ENCODE measurements at regions not wholly inside any gene's neighbourhood (a gene's known extent, or its start where the extent isn't known, plus 50 kb on each side); places are given as distances from the start of the nearest gene placed in this dataset.

- Histone ChIP-seq H3K36me3 (replicated peaks; ENCODE audit: insufficient read depth, low read length) (no peaks in the 10 kb centered on the region), H3K9ac (ENCODE audit: low read length) (no peak overlapping the region), H3K79me2 (ENCODE audit: low read length) (no peaks in the 10 kb centered on the region), H3K27ac (ENCODE audit: low read length) (no peak overlapping the region), H3K9me2 (replicated peaks; ENCODE audit: insufficient read depth, low read length) (no peaks in the 10 kb centered on the region), H3F3A (ENCODE audit: insufficient read depth, low read length) (no peaks in the 10 kb centered on the region), H3K27me3 (replicated peaks; ENCODE audit: insufficient read depth, low read length) (no peaks in the 10 kb centered on the region), H3K9me3 (replicated peaks; ENCODE audit: insufficient read depth, low read length) (no peaks in the 10 kb centered on the region), H2AFZ (ENCODE audit: low read length) (no peak overlapping the region), H3K4me3 (ENCODE audit: low read length) (no peak overlapping the region), H4K20me1 (ENCODE audit: insufficient read depth, low read length) (no peaks in the 10 kb centered on the region), H3K4me1 (ENCODE audit: low read length) (no peaks in the 10 kb centered on the region), H3K4me2 (ENCODE audit: low read depth, low read length) (no peak overlapping the region)
- TF ChIP-seq CTCF (IDR thresholded peaks at IDR 0.05; ENCODE audit: low read length): no peak
- TF ChIP-seq EZH2 (optimal IDR thresholded peaks at IDR 0.05; ENCODE audit: low read depth, low read length): no peak
- TF ChIP-seq EZH2phosphoT487 (IDR thresholded peaks at IDR 0.05; ENCODE audit: low read length): no peak
- no peak for DNase-seq
These were observed 507.6 kb downstream of the SUCLG1 start for GRCh38 chr2:83951378-83951947.

GRCh38 chr2:83949361-83949760, 509.7 kb downstream of the SUCLG1 start:
- no peak for DNase-seq
- Histone ChIP-seq H3K9me3 (replicated peaks; ENCODE audit: insufficient read depth, low read length) (no peaks in the 10 kb centered on the region), H2AFZ (ENCODE audit: low read length) (no peak overlapping the region), H3K27me3 (replicated peaks; ENCODE audit: insufficient read depth, low read length) (no peaks in the 10 kb centered on the region), H3K79me2 (ENCODE audit: low read length) (no peaks in the 10 kb centered on the region), H3K4me3 (ENCODE audit: low read length) (no peak overlapping the region), H4K20me1 (ENCODE audit: insufficient read depth, low read length) (no peaks in the 10 kb centered on the region), H3K36me3 (replicated peaks; ENCODE audit: insufficient read depth, low read length) (no peaks in the 10 kb centered on the region), H3K9ac (ENCODE audit: low read length) (no peak overlapping the region), H3K9me2 (replicated peaks; ENCODE audit: insufficient read depth, low read length) (no peaks in the 10 kb centered on the region), H3K4me2 (ENCODE audit: low read depth, low read length) (no peak overlapping the region), H3F3A (ENCODE audit: insufficient read depth, low read length) (no peaks in the 10 kb centered on the region), H3K27ac (ENCODE audit: low read length) (no peak overlapping the region), H3K4me1 (ENCODE audit: low read length) (no peaks in the 10 kb centered on the region)
- TF ChIP-seq CTCF (IDR thresholded peaks at IDR 0.05; ENCODE audit: low read length) (no peak), EZH2 (optimal IDR thresholded peaks at IDR 0.05; ENCODE audit: low read depth, low read length) (no peak), EZH2phosphoT487 (IDR thresholded peaks at IDR 0.05; ENCODE audit: low read length) (no peak)

- Histone ChIP-seq H3K9ac (ENCODE audit: low read length) (no peak overlapping the region), H3K4me2 (ENCODE audit: low read depth, low read length) (no peak overlapping the region), H3K79me2 (ENCODE audit: low read length) (no peaks in the 10 kb centered on the region)
These were observed 514.9 kb downstream of the SUCLG1 start for GRCh38 chr2:83944191-83944590.

More at GRCh38 chr2:83944191-83944590, 514.9 kb downstream of the SUCLG1 start:
- Histone ChIP-seq H2AFZ (ENCODE audit: low read length) (no peak overlapping the region), H3K4me1 (ENCODE audit: low read length) (no peaks in the 10 kb centered on the region), H3K27ac (ENCODE audit: low read length) (no peak overlapping the region), H3K9me2 (replicated peaks; ENCODE audit: insufficient read depth, low read length) (no peaks in the 10 kb centered on the region), H3F3A (ENCODE audit: insufficient read depth, low read length) (no peaks in the 10 kb centered on the region), H3K4me3 (ENCODE audit: low read length) (no peak overlapping the region), H4K20me1 (ENCODE audit: insufficient read depth, low read length) (no peaks in the 10 kb centered on the region), H3K27me3 (replicated peaks; ENCODE audit: insufficient read depth, low read length) (no peaks in the 10 kb centered on the region), H3K9me3 (replicated peaks; ENCODE audit: insufficient read depth, low read length) (no peaks in the 10 kb centered on the region), H3K36me3 (replicated peaks; ENCODE audit: insufficient read depth, low read length) (no peaks in the 10 kb centered on the region)
- no peak for TF ChIP-seq EZH2 (optimal IDR thresholded peaks at IDR 0.05; ENCODE audit: low read depth, low read length)
- no peak for TF ChIP-seq EZH2phosphoT487 (IDR thresholded peaks at IDR 0.05; ENCODE audit: low read length)
- TF ChIP-seq CTCF (IDR thresholded peaks at IDR 0.05; ENCODE audit: low read length): no peak
- DNase-seq: no peak
